ENCODE measurements at regions not wholly inside any gene's neighbourhood (a gene's known extent, or its start where the extent isn't known, plus 50 kb on each side); places are given as distances from the start of the nearest gene placed in this dataset.

DNA sequence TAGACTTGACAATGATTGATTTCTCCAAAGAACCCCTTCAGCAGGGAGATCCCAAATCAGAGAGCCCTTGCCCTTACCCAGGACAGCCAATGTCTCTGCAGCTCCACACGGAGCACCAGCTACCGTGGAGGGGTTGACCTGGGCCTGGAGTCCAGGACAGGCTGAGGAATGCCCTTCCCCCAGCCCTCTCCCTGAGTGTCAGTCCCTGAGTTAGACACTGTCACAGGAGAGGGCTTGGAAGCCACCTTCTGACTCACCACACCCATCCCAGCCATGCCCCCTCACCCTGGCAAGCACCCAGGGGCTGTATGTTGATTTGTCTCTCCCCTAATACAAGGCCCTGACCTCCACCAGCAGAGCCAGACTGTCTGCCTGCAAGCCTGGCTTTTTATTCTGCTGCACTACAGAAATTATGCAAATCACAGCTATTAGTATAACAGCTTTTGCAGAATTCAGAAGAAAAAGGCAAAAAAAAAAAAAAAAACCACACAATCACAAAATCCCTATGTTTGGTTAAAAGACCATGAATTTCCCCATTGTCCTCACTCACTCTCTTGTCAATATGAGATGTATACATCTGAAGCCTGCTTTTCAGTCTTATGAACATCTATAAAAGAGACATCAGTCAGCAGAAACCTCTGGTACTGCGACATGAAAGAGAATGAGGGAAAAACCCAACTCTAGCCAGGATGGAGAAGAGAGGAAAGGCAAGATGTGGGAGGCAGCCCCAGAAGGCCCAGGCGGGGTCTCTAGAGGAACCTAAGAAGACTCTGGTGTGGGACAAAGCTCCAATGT, 240.7 kb downstream of the UQCRFS1 start:
- Histone ChIP-seq H2AK5ac (ENCODE audit: low read length) (no peak overlapping the region), H3K79me1 (ENCODE audit: low read length) (no peaks in the 10 kb centered on the region), H3K4me3 (ENCODE audit: low read length) (no peak overlapping the region), H3K36me3 (ENCODE audit: control insufficient read depth, insufficient read depth, low read length) (no peaks in the 10 kb centered on the region), H2BK15ac (replicated peaks; ENCODE audit: low read depth) (no peak overlapping the region), H3K4ac (ENCODE audit: low read depth, low read length) (no peak overlapping the region), H3K9ac (ENCODE audit: low read length) (no peak overlapping the region), H4K8ac (ENCODE audit: low read depth, low read length) (no peak overlapping the region), H3K56ac (ENCODE audit: low read length) (no peak overlapping the region), H3K27ac (ENCODE audit: low read depth, low read length) (no peak overlapping the region), H3K79me2 (ENCODE audit: control insufficient read depth, insufficient read depth, low read length) (no peaks in the 10 kb centered on the region), H3K4me1 (ENCODE audit: control insufficient read depth, low read depth, low read length) (no peaks in the 10 kb centered on the region), H3K18ac (ENCODE audit: low read length) (no peak overlapping the region), H2BK120ac (ENCODE audit: low read depth, low read length) (no peak overlapping the region), H3K23ac (ENCODE audit: low read length) (no peak overlapping the region), H2BK5ac (ENCODE audit: low read length) (no peak overlapping the region), H3K27me3 (ENCODE audit: insufficient read depth, low read length, poor library complexity) (no peaks in the 10 kb centered on the region), H4K5ac (ENCODE audit: low read length) (no peak overlapping the region), H3K4me2 (ENCODE audit: low read length) (no peak overlapping the region)
- WGBS (ENCODE audit: extremely low coverage, insufficient coverage, low lambda C conversion rate) = no CpG with 5 or more reads among the region's 4 CpGs
- no peak for DNase-seq

GRCh38 chr19:28971513-28971912, 241.4 kb downstream of the UQCRFS1 start:
- Histone ChIP-seq H3K79me1 (ENCODE audit: low read length) (no peaks in the 10 kb centered on the region), H3K9ac (ENCODE audit: low read length) (no peak overlapping the region), H3K4me2 (ENCODE audit: low read length) (no peak overlapping the region), H2BK5ac (ENCODE audit: low read length) (no peak overlapping the region), H3K36me3 (ENCODE audit: control insufficient read depth, insufficient read depth, low read length) (no peaks in the 10 kb centered on the region), H3K18ac (ENCODE audit: low read length) (no peak overlapping the region), H3K56ac (ENCODE audit: low read length) (no peak overlapping the region), H3K4ac (ENCODE audit: low read depth, low read length) (no peak overlapping the region), H4K8ac (ENCODE audit: low read depth, low read length) (no peak overlapping the region), H3K4me1 (ENCODE audit: control insufficient read depth, low read depth, low read length) (no peaks in the 10 kb centered on the region), H4K5ac (ENCODE audit: low read length) (no peak overlapping the region), H3K4me3 (ENCODE audit: low read length) (no peak overlapping the region), H3K27me3 (ENCODE audit: insufficient read depth, low read length, poor library complexity) (no peaks in the 10 kb centered on the region), H3K23ac (ENCODE audit: low read length) (no peak overlapping the region), H3K79me2 (ENCODE audit: control insufficient read depth, insufficient read depth, low read length) (no peaks in the 10 kb centered on the region), H2BK15ac (replicated peaks; ENCODE audit: low read depth) (no peak overlapping the region), H2BK120ac (ENCODE audit: low read depth, low read length) (no peak overlapping the region), H2AK5ac (ENCODE audit: low read length) (no peak overlapping the region), H3K27ac (ENCODE audit: low read depth, low read length) (no peak overlapping the region)
- no CpG with 5 or more reads among the region's 2 CpGs for WGBS (ENCODE audit: extremely low coverage, insufficient coverage, low lambda C conversion rate)
- DNase-seq = no peak

GRCh38 chr19:28971049-28971448, 241.9 kb downstream of the UQCRFS1 start:
- H4K8ac ChIP-seq (ENCODE audit: low read depth, low read length) = no peak overlapping the region
- H3K23ac ChIP-seq (ENCODE audit: low read length) = no peak overlapping the region
- H2BK15ac ChIP-seq (replicated peaks; ENCODE audit: low read depth) = no peak overlapping the region
- H4K5ac ChIP-seq (ENCODE audit: low read length) = no peak overlapping the region
- H3K27ac ChIP-seq (ENCODE audit: low read depth, low read length) = no peak overlapping the region
- H3K4ac ChIP-seq (ENCODE audit: low read depth, low read length) = no peak overlapping the region
- H3K79me2 ChIP-seq (ENCODE audit: control insufficient read depth, insufficient read depth, low read length) = no peaks in the 10 kb centered on the region
- H2BK5ac ChIP-seq (ENCODE audit: low read length) = no peak overlapping the region
- no CpG with 5 or more reads among the region's 6 CpGs for WGBS (ENCODE audit: extremely low coverage, insufficient coverage, low lambda C conversion rate)
- H3K4me2 ChIP-seq (ENCODE audit: low read length) = no peak overlapping the region
- H3K36me3 ChIP-seq (ENCODE audit: control insufficient read depth, insufficient read depth, low read length) = no peaks in the 10 kb centered on the region
- DNase-seq = no peak
- no peaks in the 10 kb centered on the region for H3K79me1 ChIP-seq (ENCODE audit: low read length)
- H2BK120ac ChIP-seq (ENCODE audit: low read depth, low read length) = no peak overlapping the region
- H3K4me3 ChIP-seq (ENCODE audit: low read length) = no peak overlapping the region
- no peaks in the 10 kb centered on the region for H3K27me3 ChIP-seq (ENCODE audit: insufficient read depth, low read length, poor library complexity)
- H3K9ac ChIP-seq (ENCODE audit: low read length) = no peak overlapping the region
- H3K56ac ChIP-seq (ENCODE audit: low read length) = no peak overlapping the region
- no peaks in the 10 kb centered on the region for H3K4me1 ChIP-seq (ENCODE audit: control insufficient read depth, low read depth, low read length)
- H2AK5ac ChIP-seq (ENCODE audit: low read length) = no peak overlapping the region
- H3K18ac ChIP-seq (ENCODE audit: low read length) = no peak overlapping the region

GRCh38 chr19:28968721-28969120, 244.2 kb downstream of the UQCRFS1 start:
- Histone ChIP-seq H3K56ac (ENCODE audit: low read length) (no peak overlapping the region), H3K4me2 (ENCODE audit: low read length) (no peak overlapping the region), H2BK120ac (ENCODE audit: low read depth, low read length) (no peak overlapping the region), H3K9ac (ENCODE audit: low read length) (no peak overlapping the region), H3K27me3 (ENCODE audit: insufficient read depth, low read length, poor library complexity) (no peaks in the 10 kb centered on the region), H3K4ac (ENCODE audit: low read depth, low read length) (no peak overlapping the region), H3K18ac (ENCODE audit: low read length) (no peak overlapping the region), H3K4me3 (ENCODE audit: low read length) (no peak overlapping the region), H2BK15ac (replicated peaks; ENCODE audit: low read depth) (no peak overlapping the region), H3K79me1 (ENCODE audit: low read length) (no peaks in the 10 kb centered on the region), H3K23ac (ENCODE audit: low read length) (no peak overlapping the region), H4K5ac (ENCODE audit: low read length) (no peak overlapping the region), H2AK5ac (ENCODE audit: low read length) (no peak overlapping the region), H4K8ac (ENCODE audit: low read depth, low read length) (no peak overlapping the region), H3K79me2 (ENCODE audit: control insufficient read depth, insufficient read depth, low read length) (no peaks in the 10 kb centered on the region), H3K36me3 (ENCODE audit: control insufficient read depth, insufficient read depth, low read length) (no peaks in the 10 kb centered on the region), H3K4me1 (ENCODE audit: control insufficient read depth, low read depth, low read length) (no peaks in the 10 kb centered on the region), H3K27ac (ENCODE audit: low read depth, low read length) (no peak overlapping the region), H2BK5ac (ENCODE audit: low read length) (no peak overlapping the region)
- no peak for DNase-seq
- no CpG with 5 or more reads among the region's 2 CpGs for WGBS (ENCODE audit: extremely low coverage, insufficient coverage, low lambda C conversion rate)

- H2BK120ac ChIP-seq (ENCODE audit: low read depth, low read length) = no peak overlapping the region
- H3K4me3 ChIP-seq (ENCODE audit: low read length) = no peak overlapping the region
Observed at GRCh38 chr19:28966737-28967399, 246.1 kb downstream of the UQCRFS1 start.

More at GRCh38 chr19:28966737-28967399, 246.1 kb downstream of the UQCRFS1 start:
- WGBS (ENCODE audit: extremely low coverage, insufficient coverage, low lambda C conversion rate) = no CpG with 5 or more reads among the region's 8 CpGs
- Histone ChIP-seq H3K79me2 (ENCODE audit: control insufficient read depth, insufficient read depth, low read length) (no peaks in the 10 kb centered on the region), H2BK15ac (replicated peaks; ENCODE audit: low read depth) (no peak overlapping the region), H3K36me3 (ENCODE audit: control insufficient read depth, insufficient read depth, low read length) (no peaks in the 10 kb centered on the region), H3K4me2 (ENCODE audit: low read length) (no peak overlapping the region), H3K4me1 (ENCODE audit: control insufficient read depth, low read depth, low read length) (no peaks in the 10 kb centered on the region), H4K8ac (ENCODE audit: low read depth, low read length) (no peak overlapping the region), H3K18ac (ENCODE audit: low read length) (no peak overlapping the region), H2AK5ac (ENCODE audit: low read length) (no peak overlapping the region), H3K56ac (ENCODE audit: low read length) (no peak overlapping the region), H3K79me1 (ENCODE audit: low read length) (no peaks in the 10 kb centered on the region), H3K27ac (ENCODE audit: low read depth, low read length) (no peak overlapping the region), H2BK5ac (ENCODE audit: low read length) (no peak overlapping the region), H3K27me3 (ENCODE audit: insufficient read depth, low read length, poor library complexity) (no peaks in the 10 kb centered on the region), H3K23ac (ENCODE audit: low read length) (no peak overlapping the region), H4K5ac (ENCODE audit: low read length) (no peak overlapping the region), H3K4ac (ENCODE audit: low read depth, low read length) (no peak overlapping the region), H3K9ac (ENCODE audit: low read length) (no peak overlapping the region)
- no peak for DNase-seq

Measured in mesendoderm (in vitro differentiated cells).